ENCODE measurements at regions not wholly inside any gene's neighbourhood (a gene's known extent, or its start where the extent isn't known, plus 50 kb on each side); places are given as distances from the start of the nearest gene placed in this dataset.

- no peak for TF ChIP-seq CTCF (IDR thresholded peaks at IDR 0.05)
- no peak for TF ChIP-seq FOXP4 (CRISPR knock-in tag; IDR thresholded peaks at IDR 0.05)
- no peak for TF ChIP-seq E2F1 (CRISPR knock-in tag; IDR thresholded peaks at IDR 0.05)
- no peak for TF ChIP-seq STAT6 (CRISPR knock-in tag; conservative IDR thresholded peaks at IDR 0.05; ENCODE audit: low read depth)
- TF ChIP-seq TEAD4 (CRISPR knock-in tag; IDR thresholded peaks at IDR 0.05) = no peak
- TF ChIP-seq ZNF396 (CRISPR knock-in tag; IDR thresholded peaks at IDR 0.05; ENCODE audit: borderline replicate concordance) = no peak
- no peak for TF ChIP-seq USF2 (CRISPR knock-in tag; IDR thresholded peaks at IDR 0.05)
- no peak for TF ChIP-seq ATF6 (CRISPR knock-in tag; IDR thresholded peaks at IDR 0.05)
- no peak for TF ChIP-seq KAT7 (CRISPR knock-in tag; IDR thresholded peaks at IDR 0.05; ENCODE audit: borderline replicate concordance)
- TF ChIP-seq CBFB (CRISPR knock-in tag; IDR thresholded peaks at IDR 0.05; ENCODE audit: low read depth) = no peak
Observed at GRCh38 chr12:23462546-23462945, 486.9 kb downstream of the SOX5 start.
